ENCODE measurements at regions not wholly inside any gene's neighbourhood (a gene's known extent, or its start where the extent isn't known, plus 50 kb on each side); places are given as distances from the start of the nearest gene placed in this dataset.
"Not testable (repeated sequence)": the region's sequence is repeated elsewhere in the genome, so short reads cannot be mapped to it uniquely, and the experiment has no call there.

DNA sequence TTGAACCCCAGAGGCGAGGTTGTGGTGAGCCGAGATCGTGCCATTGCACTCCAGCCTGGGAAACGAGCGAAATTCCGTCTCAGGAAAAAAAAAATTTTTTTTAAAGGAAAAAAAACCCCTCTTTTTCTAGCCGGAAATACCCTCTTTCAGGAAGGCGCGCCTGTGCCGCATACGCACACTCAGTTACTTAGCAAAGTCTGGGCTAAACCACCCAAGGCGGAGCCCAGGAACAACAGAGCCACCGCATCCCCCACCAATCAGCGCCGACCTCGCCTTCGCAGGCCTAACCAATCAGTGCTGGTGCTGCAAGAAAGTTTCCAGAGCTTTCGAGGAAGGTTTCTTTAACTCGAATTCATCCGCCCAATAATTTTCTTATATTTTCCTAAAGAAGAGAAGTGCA is 510.4 kb downstream of the KCNJ18 start:
- Mint-ChIP-seq H3K9me3 (peaks cover 27% of the 10 kb centered on the region), H3K4me3 (no peak overlapping the region), H3K27me3 (no peaks in the 10 kb centered on the region), H3K36me3 (ENCODE audit: low read depth) (no peaks in the 10 kb centered on the region), H3K27ac (no peak overlapping the region), H3K4me1 (no peaks in the 10 kb centered on the region)
- DNase-seq (no peak), ATAC-seq (ENCODE audit: low read depth) (peak; percentile 52)
- POLR2A ChIA-PET, result no interaction called here
- TF ChIP-seq, protein P1, sequence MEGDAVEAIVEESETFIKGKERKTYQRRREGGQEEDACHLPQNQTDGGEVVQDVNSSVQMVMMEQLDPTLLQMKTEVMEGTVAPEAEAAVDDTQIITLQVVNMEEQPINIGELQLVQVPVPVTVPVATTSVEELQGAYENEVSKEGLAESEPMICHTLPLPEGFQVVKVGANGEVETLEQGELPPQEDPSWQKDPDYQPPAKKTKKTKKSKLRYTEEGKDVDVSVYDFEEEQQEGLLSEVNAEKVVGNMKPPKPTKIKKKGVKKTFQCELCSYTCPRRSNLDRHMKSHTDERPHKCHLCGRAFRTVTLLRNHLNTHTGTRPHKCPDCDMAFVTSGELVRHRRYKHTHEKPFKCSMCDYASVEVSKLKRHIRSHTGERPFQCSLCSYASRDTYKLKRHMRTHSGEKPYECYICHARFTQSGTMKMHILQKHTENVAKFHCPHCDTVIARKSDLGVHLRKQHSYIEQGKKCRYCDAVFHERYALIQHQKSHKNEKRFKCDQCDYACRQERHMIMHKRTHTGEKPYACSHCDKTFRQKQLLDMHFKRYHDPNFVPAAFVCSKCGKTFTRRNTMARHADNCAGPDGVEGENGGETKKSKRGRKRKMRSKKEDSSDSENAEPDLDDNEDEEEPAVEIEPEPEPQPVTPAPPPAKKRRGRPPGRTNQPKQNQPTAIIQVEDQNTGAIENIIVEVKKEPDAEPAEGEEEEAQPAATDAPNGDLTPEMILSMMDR (IDR thresholded peaks at IDR 0.05), result no peak
- CTCF ChIA-PET, result no interaction called here
- intact Hi-C loops (cut with micrococcal nuclease), result no loop called here

DNA sequence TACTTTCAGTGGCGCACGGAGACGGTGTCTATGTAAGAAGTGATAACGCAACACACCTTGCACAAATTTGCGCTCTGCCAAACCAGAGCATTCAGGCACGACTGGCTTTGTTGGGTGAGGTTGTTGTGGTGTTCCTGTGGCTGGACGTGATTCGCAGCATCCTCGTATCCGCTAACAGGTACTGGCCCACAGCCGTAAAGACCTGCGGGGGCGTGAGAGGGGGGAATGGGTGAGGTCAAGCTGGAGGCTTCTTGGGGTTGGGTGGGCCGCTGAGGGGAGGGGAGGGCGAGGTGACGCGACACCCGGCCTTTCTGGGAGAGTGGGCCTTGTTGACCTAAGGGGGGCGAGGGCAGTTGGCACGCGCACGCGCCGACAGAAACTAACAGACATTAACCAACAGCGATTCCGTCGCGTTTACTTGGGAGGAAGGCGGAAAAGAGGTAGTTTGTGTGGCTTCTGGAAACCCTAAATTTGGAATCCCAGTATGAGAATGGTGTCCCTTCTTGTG is 510.9 kb downstream of the KCNJ18 start:
- Mint-ChIP-seq H3K27ac (no peak overlapping the region), H3K9me3 (peaks cover 27% of the 10 kb centered on the region), H3K36me3 (ENCODE audit: low read depth) (no peaks in the 10 kb centered on the region), H3K4me3 (no peak overlapping the region), H3K4me1 (no peaks in the 10 kb centered on the region), H3K27me3 (no peaks in the 10 kb centered on the region)
- intact Hi-C loops (cut with micrococcal nuclease), result no loop called here
- TF ChIP-seq, protein P1 (IDR thresholded peaks at IDR 0.05), result no peak
- ChIA-PET POLR2A (no interaction called here), CTCF (no interaction called here)
- no peak for DNase-seq
- ATAC-seq (ENCODE audit: low read depth), result no peak

DNA sequence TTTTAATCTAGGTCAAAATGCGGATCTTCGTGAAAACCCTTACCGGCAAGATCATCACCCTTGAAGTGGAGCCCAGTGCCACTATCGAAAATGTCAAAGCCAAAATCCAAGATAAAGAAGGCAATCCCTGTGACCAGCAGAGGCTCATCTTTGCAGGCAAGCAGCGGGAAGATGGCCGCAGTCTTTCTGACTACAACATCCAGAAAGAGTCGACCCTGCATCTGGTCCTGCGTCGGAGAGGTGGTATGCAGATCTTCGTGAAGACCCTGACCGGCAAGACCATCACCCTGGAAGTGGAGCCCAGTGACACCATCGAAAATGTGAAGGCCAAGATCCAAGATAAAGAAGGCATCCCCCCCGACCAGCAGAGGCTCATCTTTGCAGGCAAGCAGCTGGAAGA is 511.8 kb downstream of the KCNJ18 start:
- POLR2A ChIA-PET; DNase-seq; H3K27me3 Mint-ChIP-seq; H3K4me1 Mint-ChIP-seq; H3K36me3 Mint-ChIP-seq (ENCODE audit: low read depth); H3K27ac Mint-ChIP-seq; CTCF ChIA-PET; H3K4me3 Mint-ChIP-seq; intact Hi-C loops (cut with micrococcal nuclease); ATAC-seq (ENCODE audit: low read depth): not testable (repeated sequence)
- peaks cover 29% of the 10 kb centered on the region for H3K9me3 Mint-ChIP-seq

DNA sequence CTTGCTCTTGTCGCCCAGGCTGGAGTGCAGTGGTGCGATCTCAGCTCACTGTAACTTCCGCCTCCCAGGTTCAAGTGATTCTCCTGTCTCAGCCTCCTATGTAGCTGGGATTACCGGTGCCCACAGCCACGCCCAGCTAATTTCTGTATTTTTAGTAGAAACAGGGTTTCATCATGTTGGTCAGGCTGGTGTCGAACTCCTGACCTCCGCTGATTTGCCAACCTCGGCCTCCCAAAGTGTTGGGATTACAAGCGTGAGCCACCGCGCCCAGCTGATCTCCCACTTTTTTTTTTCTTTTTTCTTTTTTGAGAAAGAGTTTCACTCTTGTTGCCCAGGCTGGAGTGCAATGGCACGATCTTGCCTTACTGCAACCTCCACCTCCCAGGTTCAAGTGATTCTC is 517.9 kb downstream of the KCNJ18 start:
- CTCF ChIA-PET; H3K27me3 Mint-ChIP-seq; DNase-seq; ATAC-seq (ENCODE audit: low read depth); intact Hi-C loops (cut with micrococcal nuclease); H3K27ac Mint-ChIP-seq; POLR2A ChIA-PET; H3K4me3 Mint-ChIP-seq; H3K36me3 Mint-ChIP-seq (ENCODE audit: low read depth); H3K4me1 Mint-ChIP-seq; H3K9me3 Mint-ChIP-seq: not testable (repeated sequence)

DNA sequence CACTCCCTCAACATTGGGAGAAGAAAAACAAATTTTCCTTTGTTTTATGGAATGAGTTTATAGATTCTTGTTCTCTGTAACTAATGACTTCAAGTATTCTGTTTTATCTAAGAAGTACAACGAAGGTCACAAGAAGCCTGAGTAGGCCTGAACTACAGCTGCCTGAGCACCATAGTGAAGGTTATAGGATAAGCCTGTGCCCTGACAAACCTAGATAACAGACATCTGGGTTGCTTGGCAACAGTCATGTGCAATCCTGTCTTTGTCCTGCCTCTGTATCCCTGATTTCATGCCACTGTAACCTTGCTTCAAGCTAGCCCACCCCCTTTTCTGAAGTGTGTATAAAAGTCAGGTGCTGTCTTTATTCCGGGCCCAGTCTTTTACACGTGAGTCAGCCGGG is 520.8 kb downstream of the KCNJ18 start:
- H3K27me3 Mint-ChIP-seq; DNase-seq; H3K9me3 Mint-ChIP-seq; CTCF ChIA-PET; intact Hi-C loops (cut with micrococcal nuclease); POLR2A ChIA-PET; ATAC-seq (ENCODE audit: low read depth); H3K27ac Mint-ChIP-seq; H3K36me3 Mint-ChIP-seq (ENCODE audit: low read depth); H3K4me1 Mint-ChIP-seq; H3K4me3 Mint-ChIP-seq: not testable (repeated sequence)

DNA sequence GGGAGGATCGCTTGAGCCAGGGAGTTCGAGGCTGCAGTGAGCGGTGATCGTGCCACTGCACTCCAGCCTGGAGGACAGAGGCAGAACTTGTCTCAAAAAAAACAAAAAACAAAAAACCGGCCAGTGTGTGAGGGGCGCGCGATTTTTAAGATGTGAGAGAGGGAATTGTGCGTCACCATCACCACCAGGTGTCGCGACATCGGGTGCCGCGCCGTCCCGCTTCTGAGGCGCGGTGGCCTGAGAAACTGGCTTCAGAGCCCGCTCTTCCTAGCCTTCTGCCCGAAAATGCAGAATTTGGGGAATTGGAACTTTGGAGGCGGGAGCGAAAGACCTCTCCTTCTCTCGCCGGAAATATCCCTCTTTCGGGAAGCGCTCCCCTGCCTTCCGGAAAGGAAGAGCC is 524.8 kb downstream of the KCNJ18 start:
- TF ChIP-seq, protein P1 (IDR thresholded peaks at IDR 0.05), result no peak
- H3K27ac Mint-ChIP-seq, result no peak overlapping the region
- CTCF ChIA-PET, result no interaction called here
- intact Hi-C loops (cut with micrococcal nuclease), result no loop called here
- POLR2A ChIA-PET, result no interaction called here
- H3K4me3 Mint-ChIP-seq, result no peak overlapping the region
- no peaks in the 10 kb centered on the region for H3K9me3 Mint-ChIP-seq
- H3K27me3 Mint-ChIP-seq, result no peaks in the 10 kb centered on the region
- H3K4me1 Mint-ChIP-seq, result no peaks in the 10 kb centered on the region
- ATAC-seq (ENCODE audit: low read depth), result no peak
- no peaks in the 10 kb centered on the region for H3K36me3 Mint-ChIP-seq (ENCODE audit: low read depth)
- DNase-seq, result no peak

DNA sequence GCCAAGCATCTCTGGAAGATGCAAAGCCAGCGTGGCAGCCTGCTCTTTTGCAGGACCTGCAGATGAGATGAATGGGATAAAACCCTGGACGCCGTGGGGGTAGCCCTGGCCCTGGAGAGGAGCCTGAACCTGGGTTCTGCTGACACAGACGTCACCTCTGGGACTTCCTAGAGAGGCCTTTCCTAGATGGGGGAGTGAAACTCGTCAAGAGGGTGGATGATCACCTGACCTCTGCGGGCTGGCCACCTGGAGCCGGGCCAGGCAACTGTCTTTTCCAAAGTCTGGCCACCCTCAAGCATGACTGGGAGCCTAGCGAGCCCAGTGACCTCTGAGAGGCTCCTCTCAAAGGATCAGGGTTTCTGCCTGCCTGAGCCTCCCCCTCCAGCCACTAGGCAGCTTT is 529.0 kb downstream of the KCNJ18 start:
- ChIA-PET POLR2A (no interaction called here), CTCF (no interaction called here)
- TF ChIP-seq, protein P1 (IDR thresholded peaks at IDR 0.05), result no peak
- intact Hi-C loops (cut with micrococcal nuclease), result no loop called here
- H3K4me1 Mint-ChIP-seq, result no peaks in the 10 kb centered on the region
- H3K4me3 Mint-ChIP-seq, result no peak overlapping the region
- DNase-seq (no peak), ATAC-seq (ENCODE audit: low read depth) (no peak)
- H3K9me3 Mint-ChIP-seq, result no peaks in the 10 kb centered on the region
- no peaks in the 10 kb centered on the region for H3K27me3 Mint-ChIP-seq
- H3K27ac Mint-ChIP-seq, result no peak overlapping the region
- H3K36me3 Mint-ChIP-seq (ENCODE audit: low read depth), result no peaks in the 10 kb centered on the region

DNA sequence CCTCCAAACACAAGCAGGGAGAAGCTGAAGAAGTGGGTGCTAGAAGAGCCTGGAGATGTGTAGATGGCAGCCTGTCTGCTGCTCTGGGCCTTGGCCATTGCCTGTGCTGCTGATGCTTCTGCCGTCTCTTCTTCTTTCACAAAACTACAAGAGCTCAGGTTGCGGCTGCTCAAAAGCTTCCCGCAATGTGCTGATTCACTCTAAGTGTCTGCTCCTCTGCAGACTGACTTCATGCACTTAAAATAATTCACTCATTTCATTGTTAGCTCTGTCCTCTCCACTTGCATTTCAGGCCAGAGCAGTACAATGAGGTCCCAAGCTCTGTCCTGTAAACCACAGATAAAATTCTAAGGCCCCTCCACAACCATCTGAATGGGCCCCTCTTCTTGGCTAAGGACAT is 534.2 kb downstream of the KCNJ18 start:
- CTCF ChIA-PET; H3K36me3 Mint-ChIP-seq (ENCODE audit: low read depth); H3K27me3 Mint-ChIP-seq; DNase-seq; intact Hi-C loops (cut with micrococcal nuclease); H3K9me3 Mint-ChIP-seq; POLR2A ChIA-PET; H3K4me3 Mint-ChIP-seq; ATAC-seq (ENCODE audit: low read depth); H3K4me1 Mint-ChIP-seq; H3K27ac Mint-ChIP-seq: not testable (repeated sequence)

DNA sequence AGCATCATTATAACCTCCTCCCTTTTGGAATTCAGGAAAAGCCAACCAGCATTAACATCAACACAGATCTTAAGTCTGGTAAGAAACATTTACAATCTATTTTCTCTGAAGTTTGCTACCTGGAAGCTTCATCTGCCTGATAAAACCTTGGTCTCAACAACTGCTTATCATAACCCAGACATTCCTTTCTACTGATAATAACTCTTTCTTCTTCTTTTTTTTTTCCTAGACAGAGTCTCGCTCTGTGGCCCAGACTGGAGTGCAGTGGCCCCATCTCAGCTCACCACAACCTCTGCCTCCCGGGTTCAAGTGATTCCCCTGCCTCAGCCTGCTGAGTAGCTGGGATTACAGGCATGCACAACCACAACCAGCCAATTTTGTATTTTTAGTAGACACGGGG is 534.6 kb downstream of the KCNJ18 start:
- DNase-seq; ATAC-seq (ENCODE audit: low read depth); POLR2A ChIA-PET; H3K36me3 Mint-ChIP-seq (ENCODE audit: low read depth); H3K27ac Mint-ChIP-seq; H3K27me3 Mint-ChIP-seq; H3K4me1 Mint-ChIP-seq; H3K4me3 Mint-ChIP-seq; CTCF ChIA-PET; intact Hi-C loops (cut with micrococcal nuclease); H3K9me3 Mint-ChIP-seq: not testable (repeated sequence)
